Gastrocnemius medialis (tissue), 4 donors: ENCODE measurements at regions not wholly inside any gene's neighbourhood (a gene's known extent, or its start where the extent isn't known, plus 50 kb on each side); places are given as distances from the start of the nearest gene placed in this dataset.

Source experiments
- POLR2A ChIP-seq, 2 donors: fragments of 450-650 bp; IDR thresholded peaks; one replicate each; pipeline ENCODE4 v1.6.1; 2017; ENCODE audit warnings: antibody characterized with exemption in 2 of 2, mild to moderate bottlenecking in 2 of 2, moderate library complexity in 2 of 2
- TF ChIP-seq, protein P1 (sequence below), 5 experiments: fragments of 450-650 bp in 3 of 5; fragments of 200-600 bp in 2 of 5; sonication (generic) in 2 of 5; IDR thresholded peaks in 4 of 5; conservative IDR thresholded peaks in 1 of 5; 1 replicate in 4 of 5; 2 replicates in 1 of 5; pipeline ENCODE4 v1.5.1; 2016 to 2019; ENCODE audit warnings: antibody characterized with exemption in 5 of 5, mild to moderate bottlenecking in 3 of 5, moderate library complexity in 3 of 5

GRCh38 chr6:15927531-15928225, 201.2 kb upstream of the MYLIP start:
- TF ChIP-seq, protein P1, sequence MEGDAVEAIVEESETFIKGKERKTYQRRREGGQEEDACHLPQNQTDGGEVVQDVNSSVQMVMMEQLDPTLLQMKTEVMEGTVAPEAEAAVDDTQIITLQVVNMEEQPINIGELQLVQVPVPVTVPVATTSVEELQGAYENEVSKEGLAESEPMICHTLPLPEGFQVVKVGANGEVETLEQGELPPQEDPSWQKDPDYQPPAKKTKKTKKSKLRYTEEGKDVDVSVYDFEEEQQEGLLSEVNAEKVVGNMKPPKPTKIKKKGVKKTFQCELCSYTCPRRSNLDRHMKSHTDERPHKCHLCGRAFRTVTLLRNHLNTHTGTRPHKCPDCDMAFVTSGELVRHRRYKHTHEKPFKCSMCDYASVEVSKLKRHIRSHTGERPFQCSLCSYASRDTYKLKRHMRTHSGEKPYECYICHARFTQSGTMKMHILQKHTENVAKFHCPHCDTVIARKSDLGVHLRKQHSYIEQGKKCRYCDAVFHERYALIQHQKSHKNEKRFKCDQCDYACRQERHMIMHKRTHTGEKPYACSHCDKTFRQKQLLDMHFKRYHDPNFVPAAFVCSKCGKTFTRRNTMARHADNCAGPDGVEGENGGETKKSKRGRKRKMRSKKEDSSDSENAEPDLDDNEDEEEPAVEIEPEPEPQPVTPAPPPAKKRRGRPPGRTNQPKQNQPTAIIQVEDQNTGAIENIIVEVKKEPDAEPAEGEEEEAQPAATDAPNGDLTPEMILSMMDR (IDR thresholded peaks at IDR 0.05 in 4 of 5, conservative IDR thresholded peaks at IDR 0.05 in 1 of 5), result no peak
- TF ChIP-seq POLR2A (IDR thresholded peaks at IDR 0.05), result no peak
